ENCODE measurements at regions not wholly inside any gene's neighbourhood (a gene's known extent, or its start where the extent isn't known, plus 50 kb on each side); places are given as distances from the start of the nearest gene placed in this dataset.

- no peak for TF ChIP-seq ZNF473 (tag by site-specific recombination; IDR thresholded peaks at IDR 0.05)
- no peak for TF ChIP-seq ZNF76 (tag by site-specific recombination; IDR thresholded peaks at IDR 0.05; ENCODE audit: borderline replicate concordance, low read depth)
- ChIA-PET CTCF (no interaction called here), POLR2A (no interaction called here)
- no peaks in the 10 kb centered on the region for H3K9me3 ChIP-seq (ENCODE audit: control insufficient read depth, insufficient read depth, low read depth, low read length)
- no peak overlapping the region for H3K27ac ChIP-seq (ENCODE audit: extremely low read depth, low read depth, low read length)
- no peak overlapping the region for H3K4me3 ChIP-seq (ENCODE audit: low read depth, low read length)
- H3K36me3 ChIP-seq (ENCODE audit: control insufficient read depth in 2 of 2, insufficient read depth in 1 of 2, low read length in 2 of 2) = no peaks in the 10 kb centered on the region
- no peaks in the 10 kb centered on the region for H3K4me1 ChIP-seq (ENCODE audit: control insufficient read depth, insufficient read depth, low read length)
Measured at GRCh38 chrX:126395909-126396308, 156.7 kb downstream of the DCAF12L1 start.

- H3K9me3 ChIP-seq (ENCODE audit: control insufficient read depth, insufficient read depth, low read depth, low read length) = no peaks in the 10 kb centered on the region
- CTCF ChIA-PET = no interaction called here
- no peak overlapping the region for H3K27ac ChIP-seq (ENCODE audit: extremely low read depth, low read depth, low read length)
- H3K36me3 ChIP-seq (ENCODE audit: control insufficient read depth in 2 of 2, insufficient read depth in 1 of 2, low read length in 2 of 2) = no peaks in the 10 kb centered on the region
- TF ChIP-seq, protein P1, sequence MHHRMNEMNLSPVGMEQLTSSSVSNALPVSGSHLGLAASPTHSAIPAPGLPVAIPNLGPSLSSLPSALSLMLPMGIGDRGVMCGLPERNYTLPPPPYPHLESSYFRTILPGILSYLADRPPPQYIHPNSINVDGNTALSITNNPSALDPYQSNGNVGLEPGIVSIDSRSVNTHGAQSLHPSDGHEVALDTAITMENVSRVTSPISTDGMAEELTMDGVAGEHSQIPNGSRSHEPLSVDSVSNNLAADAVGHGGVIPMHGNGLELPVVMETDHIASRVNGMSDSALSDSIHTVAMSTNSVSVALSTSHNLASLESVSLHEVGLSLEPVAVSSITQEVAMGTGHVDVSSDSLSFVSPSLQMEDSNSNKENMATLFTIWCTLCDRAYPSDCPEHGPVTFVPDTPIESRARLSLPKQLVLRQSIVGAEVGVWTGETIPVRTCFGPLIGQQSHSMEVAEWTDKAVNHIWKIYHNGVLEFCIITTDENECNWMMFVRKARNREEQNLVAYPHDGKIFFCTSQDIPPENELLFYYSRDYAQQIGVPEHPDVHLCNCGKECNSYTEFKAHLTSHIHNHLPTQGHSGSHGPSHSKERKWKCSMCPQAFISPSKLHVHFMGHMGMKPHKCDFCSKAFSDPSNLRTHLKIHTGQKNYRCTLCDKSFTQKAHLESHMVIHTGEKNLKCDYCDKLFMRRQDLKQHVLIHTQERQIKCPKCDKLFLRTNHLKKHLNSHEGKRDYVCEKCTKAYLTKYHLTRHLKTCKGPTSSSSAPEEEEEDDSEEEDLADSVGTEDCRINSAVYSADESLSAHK (tag by site-specific recombination; IDR thresholded peaks at IDR 0.05) = no peak
- TF ChIP-seq ZNF157 (tag by site-specific recombination; IDR thresholded peaks at IDR 0.05) = no peak
- TF ChIP-seq, protein P2, sequence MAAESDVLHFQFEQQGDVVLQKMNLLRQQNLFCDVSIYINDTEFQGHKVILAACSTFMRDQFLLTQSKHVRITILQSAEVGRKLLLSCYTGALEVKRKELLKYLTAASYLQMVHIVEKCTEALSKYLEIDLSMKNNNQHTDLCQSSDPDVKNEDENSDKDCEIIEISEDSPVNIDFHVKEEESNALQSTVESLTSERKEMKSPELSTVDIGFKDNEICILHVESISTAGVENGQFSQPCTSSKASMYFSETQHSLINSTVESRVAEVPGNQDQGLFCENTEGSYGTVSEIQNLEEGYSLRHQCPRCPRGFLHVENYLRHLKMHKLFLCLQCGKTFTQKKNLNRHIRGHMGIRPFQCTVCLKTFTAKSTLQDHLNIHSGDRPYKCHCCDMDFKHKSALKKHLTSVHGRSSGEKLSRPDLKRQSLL (tag by site-specific recombination; IDR thresholded peaks at IDR 0.05) = no peak
- TF ChIP-seq, protein P3, sequence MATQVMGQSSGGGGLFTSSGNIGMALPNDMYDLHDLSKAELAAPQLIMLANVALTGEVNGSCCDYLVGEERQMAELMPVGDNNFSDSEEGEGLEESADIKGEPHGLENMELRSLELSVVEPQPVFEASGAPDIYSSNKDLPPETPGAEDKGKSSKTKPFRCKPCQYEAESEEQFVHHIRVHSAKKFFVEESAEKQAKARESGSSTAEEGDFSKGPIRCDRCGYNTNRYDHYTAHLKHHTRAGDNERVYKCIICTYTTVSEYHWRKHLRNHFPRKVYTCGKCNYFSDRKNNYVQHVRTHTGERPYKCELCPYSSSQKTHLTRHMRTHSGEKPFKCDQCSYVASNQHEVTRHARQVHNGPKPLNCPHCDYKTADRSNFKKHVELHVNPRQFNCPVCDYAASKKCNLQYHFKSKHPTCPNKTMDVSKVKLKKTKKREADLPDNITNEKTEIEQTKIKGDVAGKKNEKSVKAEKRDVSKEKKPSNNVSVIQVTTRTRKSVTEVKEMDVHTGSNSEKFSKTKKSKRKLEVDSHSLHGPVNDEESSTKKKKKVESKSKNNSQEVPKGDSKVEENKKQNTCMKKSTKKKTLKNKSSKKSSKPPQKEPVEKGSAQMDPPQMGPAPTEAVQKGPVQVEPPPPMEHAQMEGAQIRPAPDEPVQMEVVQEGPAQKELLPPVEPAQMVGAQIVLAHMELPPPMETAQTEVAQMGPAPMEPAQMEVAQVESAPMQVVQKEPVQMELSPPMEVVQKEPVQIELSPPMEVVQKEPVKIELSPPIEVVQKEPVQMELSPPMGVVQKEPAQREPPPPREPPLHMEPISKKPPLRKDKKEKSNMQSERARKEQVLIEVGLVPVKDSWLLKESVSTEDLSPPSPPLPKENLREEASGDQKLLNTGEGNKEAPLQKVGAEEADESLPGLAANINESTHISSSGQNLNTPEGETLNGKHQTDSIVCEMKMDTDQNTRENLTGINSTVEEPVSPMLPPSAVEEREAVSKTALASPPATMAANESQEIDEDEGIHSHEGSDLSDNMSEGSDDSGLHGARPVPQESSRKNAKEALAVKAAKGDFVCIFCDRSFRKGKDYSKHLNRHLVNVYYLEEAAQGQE (tag by site-specific recombination; IDR thresholded peaks at IDR 0.05) = no peak
- TF ChIP-seq ZNF596 (tag by site-specific recombination; IDR thresholded peaks at IDR 0.05) = no peak
- TF ChIP-seq KLF1 (tag by site-specific recombination; IDR thresholded peaks at IDR 0.05) = no peak
- TF ChIP-seq ZNF175 (tag by site-specific recombination; IDR thresholded peaks at IDR 0.05) = no peak
- no peak for TF ChIP-seq ZNF707 (tag by site-specific recombination; IDR thresholded peaks at IDR 0.05)
- no peak for TF ChIP-seq ZIC2 (tag by site-specific recombination; IDR thresholded peaks at IDR 0.05)
- no peak for TF ChIP-seq ZNF433 (tag by site-specific recombination; IDR thresholded peaks at IDR 0.05; ENCODE audit: low read depth)
- H3K4me3 ChIP-seq (ENCODE audit: low read depth, low read length) = no peak overlapping the region
- POLR2A ChIA-PET = no interaction called here
- H3K4me1 ChIP-seq (ENCODE audit: control insufficient read depth, insufficient read depth, low read length) = no peaks in the 10 kb centered on the region
Measured at GRCh38 chrX:126394681-126395080, 157.9 kb downstream of the DCAF12L1 start.

GRCh38 chrX:126393284-126393683, 159.3 kb downstream of the DCAF12L1 start:
- TF ChIP-seq ZNF843 (tag by site-specific recombination; IDR thresholded peaks at IDR 0.05) = no peak
- no peak for TF ChIP-seq ZNF341 (tag by site-specific recombination; IDR thresholded peaks at IDR 0.05; ENCODE audit: low read depth)
- TF ChIP-seq ZNF335 (tag by site-specific recombination; conservative IDR thresholded peaks at IDR 0.05) = no peak
- no peak for TF ChIP-seq ZNF555 (tag by site-specific recombination; conservative IDR thresholded peaks at IDR 0.05)
- TF ChIP-seq, protein P4, sequence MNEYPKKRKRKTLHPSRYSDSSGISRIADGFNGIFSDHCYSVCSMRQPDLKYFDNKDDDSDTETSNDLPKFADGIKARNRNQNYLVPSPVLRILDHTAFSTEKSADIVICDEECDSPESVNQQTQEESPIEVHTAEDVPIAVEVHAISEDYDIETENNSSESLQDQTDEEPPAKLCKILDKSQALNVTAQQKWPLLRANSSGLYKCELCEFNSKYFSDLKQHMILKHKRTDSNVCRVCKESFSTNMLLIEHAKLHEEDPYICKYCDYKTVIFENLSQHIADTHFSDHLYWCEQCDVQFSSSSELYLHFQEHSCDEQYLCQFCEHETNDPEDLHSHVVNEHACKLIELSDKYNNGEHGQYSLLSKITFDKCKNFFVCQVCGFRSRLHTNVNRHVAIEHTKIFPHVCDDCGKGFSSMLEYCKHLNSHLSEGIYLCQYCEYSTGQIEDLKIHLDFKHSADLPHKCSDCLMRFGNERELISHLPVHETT (tag by site-specific recombination; IDR thresholded peaks at IDR 0.05) = no peak
- TF ChIP-seq GLIS2 (tag by site-specific recombination; IDR thresholded peaks at IDR 0.05) = no peak
- TF ChIP-seq ZNF350 (tag by site-specific recombination; IDR thresholded peaks at IDR 0.05) = no peak
- TF ChIP-seq EGR2 (tag by site-specific recombination; IDR thresholded peaks at IDR 0.05; ENCODE audit: low read depth) = no peak
- no peak for TF ChIP-seq ZBTB48 (tag by site-specific recombination; IDR thresholded peaks at IDR 0.05)
- no peak for TF ChIP-seq ZNF621 (tag by site-specific recombination; IDR thresholded peaks at IDR 0.05)
- no peaks in the 10 kb centered on the region for H3K9me3 ChIP-seq (ENCODE audit: control insufficient read depth, insufficient read depth, low read depth, low read length)
- H3K27ac ChIP-seq (ENCODE audit: extremely low read depth, low read depth, low read length) = no peak overlapping the region
- no peak overlapping the region for H3K4me3 ChIP-seq (ENCODE audit: low read depth, low read length)
- POLR2A ChIA-PET = no interaction called here
- CTCF ChIA-PET = no interaction called here
- H3K36me3 ChIP-seq (ENCODE audit: control insufficient read depth in 2 of 2, insufficient read depth in 1 of 2, low read length in 2 of 2) = no peaks in the 10 kb centered on the region
- H3K4me1 ChIP-seq (ENCODE audit: control insufficient read depth, insufficient read depth, low read length) = no peaks in the 10 kb centered on the region
